Naive B cell (primary cell): ENCODE measurements at regions not wholly inside any gene's neighbourhood (a gene's known extent, or its start where the extent isn't known, plus 50 kb on each side); places are given as distances from the start of the nearest gene placed in this dataset.
A peak's percentile ranks its signal among the peaks of the same experiment; 100 is the strongest.

Experiments used
- ATAC-seq, 2 donors: fragments of 150-1000 bp; cut with Tn5 transposase; 2 replicates each; pipeline ENCODE4 v1.10.0; 2021; ENCODE audit warnings: low read depth in 2 of 2, mild to moderate bottlenecking in 2 of 2, moderate library complexity in 2 of 2
- DNase-seq: peaks from one replicate; pipeline ENCODE4 v3.0.0; 2022
- H3K27ac Mint-ChIP-seq, 6 donors: one replicate each; pipeline ENCODE4 v1.8.0; 2020 to 2022; ENCODE audit warnings: mild to moderate bottlenecking in 6 of 6, mixed read lengths in 6 of 6, moderate library complexity in 5 of 6, inconsistent platforms in 2 of 6
- H3K27me3 Mint-ChIP-seq, 3 donors: one replicate each; pipeline ENCODE4 v1.8.0; 2021 to 2022; ENCODE audit warnings: mixed read lengths in 3 of 3, mild to moderate bottlenecking in 1 of 3
- H3K36me3 Mint-ChIP-seq, 2 donors: one replicate each; pipeline ENCODE4 v1.8.0; 2020 to 2022; ENCODE audit warnings: mixed read lengths in 2 of 2, inconsistent platforms in 1 of 2, mild to moderate bottlenecking in 1 of 2
- H3K4me1 Mint-ChIP-seq, 3 donors: one replicate each; pipeline ENCODE4 v1.8.0; 2020 to 2022; ENCODE audit warnings: mixed read lengths in 3 of 3, inconsistent platforms in 1 of 3, mild to moderate bottlenecking in 1 of 3, moderate library complexity in 1 of 3
- H3K4me3 Mint-ChIP-seq, 8 donors: one replicate each; pipeline ENCODE4 v1.8.0; 2020 to 2022; ENCODE audit warnings: mild to moderate bottlenecking in 8 of 8, mixed read lengths in 8 of 8, moderate library complexity in 8 of 8, inconsistent platforms in 2 of 8
- H3K9me3 Mint-ChIP-seq, 7 donors: one replicate each; pipeline ENCODE4 v1.8.0; 2020 to 2022; ENCODE audit warnings: mixed read lengths in 7 of 7, mild to moderate bottlenecking in 5 of 7, inconsistent platforms in 2 of 7, moderate library complexity in 1 of 7

GRCh38 chr5:3347741-3348140 is 247.9 kb upstream of the IRX1 start:
- Mint-ChIP-seq H3K27me3 (no peaks in the 10 kb centered on the region), H3K4me1 (no peaks in the 10 kb centered on the region), H3K4me3 (no peak overlapping the region), H3K9me3 (peaks cover 0 to 9% (median 4%) of the 10 kb centered on the region in 7 donors), H3K36me3 (no peaks in the 10 kb centered on the region), H3K27ac (no peak overlapping the region)
- no peak for DNase-seq
- no peak for ATAC-seq

GRCh38 chr5:3346111-3346820 is 249.4 kb upstream of the IRX1 start:
- no peak for ATAC-seq
- Mint-ChIP-seq H3K27me3 (no peaks in the 10 kb centered on the region), H3K4me3 (no peak overlapping the region), H3K36me3 (no peaks in the 10 kb centered on the region), H3K4me1 (no peaks in the 10 kb centered on the region), H3K27ac (no peak overlapping the region), H3K9me3 (peaks cover 0 to 8% (median 4%) of the 10 kb centered on the region in 7 donors)
- DNase-seq = no peak

- no peaks in the 10 kb centered on the region for H3K27me3 Mint-ChIP-seq
- ATAC-seq (no peak), DNase-seq (no peak)
- H3K4me1 Mint-ChIP-seq = no peaks in the 10 kb centered on the region
- H3K9me3 Mint-ChIP-seq = peaks cover 0 to 8% (median 3%) of the 10 kb centered on the region in 7 donors
- no peaks in the 10 kb centered on the region for H3K36me3 Mint-ChIP-seq
- peak overlapping the region in 1 of 8 donors; percentile 32 for H3K4me3 Mint-ChIP-seq
- no peak overlapping the region for H3K27ac Mint-ChIP-seq
Observed at GRCh38 chr5:3345195-3345594, 250.4 kb upstream of the IRX1 start.

GRCh38 chr5:3344671-3345070 is 251.0 kb upstream of the IRX1 start:
- Mint-ChIP-seq H3K4me3 (no peak overlapping the region), H3K4me1 (no peaks in the 10 kb centered on the region), H3K27me3 (no peaks in the 10 kb centered on the region), H3K9me3 (peaks cover 0 to 8% (median 2%) of the 10 kb centered on the region in 7 donors), H3K36me3 (no peaks in the 10 kb centered on the region), H3K27ac (no peak overlapping the region)
- DNase-seq = no peak
- no peak for ATAC-seq

- Mint-ChIP-seq H3K27me3 (no peaks in the 10 kb centered on the region), H3K4me1 (no peaks in the 10 kb centered on the region), H3K27ac (peak overlapping the region in 1 of 6 donors; percentile 79), H3K36me3 (no peaks in the 10 kb centered on the region), H3K4me3 (no peak overlapping the region), H3K9me3 (peaks cover 0 to 8% (median 2%) of the 10 kb centered on the region in 7 donors)
- ATAC-seq (no peak), DNase-seq (no peak)
Observed at GRCh38 chr5:3343911-3344310, 251.7 kb upstream of the IRX1 start.

- Mint-ChIP-seq H3K4me1 (no peaks in the 10 kb centered on the region), H3K27ac (no peak overlapping the region), H3K4me3 (no peak overlapping the region), H3K36me3 (no peaks in the 10 kb centered on the region), H3K9me3 (peaks cover 0 to 7% (median 3%) of the 10 kb centered on the region in 7 donors), H3K27me3 (no peaks in the 10 kb centered on the region)
- DNase-seq (no peak), ATAC-seq (no peak)
Observed at GRCh38 chr5:3343211-3343610, 252.4 kb upstream of the IRX1 start.

GRCh38 chr5:3342271-3343100 is 253.1 kb upstream of the IRX1 start:
- Mint-ChIP-seq H3K9me3 (peaks cover 0 to 5% (median 3%) of the 10 kb centered on the region in 7 donors), H3K4me3 (no peak overlapping the region)
- DNase-seq = no peak

GRCh38 chr5:3341446-3342240 is 254.0 kb upstream of the IRX1 start:
- ATAC-seq = no peak
- Mint-ChIP-seq H3K4me3 (no peak overlapping the region), H3K9me3 (peaks cover 0 to 5% (median 2%) of the 10 kb centered on the region in 7 donors), H3K27me3 (no peaks in the 10 kb centered on the region), H3K36me3 (no peaks in the 10 kb centered on the region), H3K27ac (no peak overlapping the region), H3K4me1 (no peaks in the 10 kb centered on the region)
- no peak for DNase-seq

More at GRCh38 chr5:3342271-3343100, 253.1 kb upstream of the IRX1 start:
- Mint-ChIP-seq H3K4me1 (no peaks in the 10 kb centered on the region), H3K36me3 (no peaks in the 10 kb centered on the region), H3K27ac (peak overlapping the region in 1 of 6 donors; percentile 53), H3K27me3 (no peaks in the 10 kb centered on the region)
- ATAC-seq = no peak

GRCh38 chr5:3340471-3340870 is 255.2 kb upstream of the IRX1 start:
- DNase-seq (no peak), ATAC-seq (no peak)
- Mint-ChIP-seq H3K27ac (peak overlapping the region in 1 of 6 donors; percentile 49), H3K4me3 (no peak overlapping the region), H3K4me1 (no peaks in the 10 kb centered on the region), H3K27me3 (no peaks in the 10 kb centered on the region), H3K36me3 (no peaks in the 10 kb centered on the region), H3K9me3 (peaks cover 0 to 5% (median 0%) of the 10 kb centered on the region in 7 donors)

- Mint-ChIP-seq H3K4me1 (no peaks in the 10 kb centered on the region), H3K27ac (no peak overlapping the region), H3K27me3 (no peaks in the 10 kb centered on the region), H3K4me3 (no peak overlapping the region), H3K9me3 (peaks cover 0 to 6% (median 2%) of the 10 kb centered on the region in 7 donors), H3K36me3 (no peaks in the 10 kb centered on the region)
- ATAC-seq (no peak), DNase-seq (no peak)
Observed at GRCh38 chr5:3339798-3340115, 255.9 kb upstream of the IRX1 start.

GRCh38 chr5:3339092-3339797 is 256.4 kb upstream of the IRX1 start:
- H3K4me1 Mint-ChIP-seq = no peaks in the 10 kb centered on the region
- DNase-seq (no peak), ATAC-seq (no peak)
- no peaks in the 10 kb centered on the region for H3K36me3 Mint-ChIP-seq
- H3K4me3 Mint-ChIP-seq = no peak overlapping the region
- H3K9me3 Mint-ChIP-seq = peaks cover 0 to 6% (median 2%) of the 10 kb centered on the region in 7 donors
- no peaks in the 10 kb centered on the region for H3K27me3 Mint-ChIP-seq
- H3K27ac Mint-ChIP-seq = no peak overlapping the region

GRCh38 chr5:3337812-3338541 is 257.7 kb upstream of the IRX1 start:
- no peak overlapping the region for H3K27ac Mint-ChIP-seq
- H3K27me3 Mint-ChIP-seq = no peaks in the 10 kb centered on the region
- no peak for ATAC-seq
- peaks cover 0 to 6% (median 3%) of the 10 kb centered on the region in 7 donors for H3K9me3 Mint-ChIP-seq
- DNase-seq = no peak
- H3K4me1 Mint-ChIP-seq = no peaks in the 10 kb centered on the region
- no peaks in the 10 kb centered on the region for H3K36me3 Mint-ChIP-seq
- H3K4me3 Mint-ChIP-seq = no peak overlapping the region
